HG02678 (cell line): ENCODE measurements at regions not wholly inside any gene's neighbourhood (a gene's known extent, or its start where the extent isn't known, plus 50 kb on each side); places are given as distances from the start of the nearest gene placed in this dataset.

ENCODE experiments used
- ATAC-seq: cut with Tn5 transposase; IDR thresholded peaks from one replicate; pipeline ENCODE4 v1.9.1; 2021; ENCODE audit warnings: mild to moderate bottlenecking, moderate library complexity; ENCODE audit not compliant: unreplicated experiment

DNA sequence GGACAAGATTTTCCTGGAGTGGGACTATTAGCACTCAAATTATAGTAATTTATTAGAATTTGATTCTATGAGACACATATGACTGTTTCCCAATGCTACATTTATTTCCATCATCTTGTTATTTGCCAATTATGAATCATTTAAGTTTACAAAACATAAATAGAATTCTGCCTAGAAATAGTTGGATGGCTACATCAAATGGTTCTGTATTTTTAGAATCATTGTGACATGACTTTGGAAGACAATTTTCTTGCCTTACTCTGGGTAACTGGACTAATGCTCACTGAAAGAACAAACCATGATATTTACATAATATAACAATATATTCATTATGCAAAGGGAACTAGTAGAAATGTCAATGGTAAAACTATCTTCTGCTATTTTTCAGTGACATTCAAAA lies 173.5 kb downstream of the ZIC1 start:
- no peak for ATAC-seq

DNA sequence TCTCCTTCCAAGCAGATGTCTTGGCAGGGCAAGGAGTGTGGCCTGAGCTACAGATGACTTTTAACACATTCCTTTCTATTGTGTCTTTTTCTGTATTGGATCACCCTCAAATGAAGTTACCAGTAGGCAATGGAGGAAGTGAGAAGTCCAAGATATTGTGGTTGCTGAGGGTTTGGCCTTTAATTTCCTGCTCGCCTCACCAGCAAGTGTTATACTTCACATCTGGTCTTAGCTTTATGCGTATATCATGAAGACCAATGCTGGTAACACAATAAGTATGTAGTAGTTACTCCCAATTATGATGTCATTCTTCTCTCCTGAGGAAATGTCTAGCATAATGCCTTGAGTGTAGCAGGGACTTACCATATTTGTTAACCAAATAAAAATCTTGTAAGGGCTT lies 179.9 kb downstream of the ZIC1 start:
- no peak for ATAC-seq

DNA sequence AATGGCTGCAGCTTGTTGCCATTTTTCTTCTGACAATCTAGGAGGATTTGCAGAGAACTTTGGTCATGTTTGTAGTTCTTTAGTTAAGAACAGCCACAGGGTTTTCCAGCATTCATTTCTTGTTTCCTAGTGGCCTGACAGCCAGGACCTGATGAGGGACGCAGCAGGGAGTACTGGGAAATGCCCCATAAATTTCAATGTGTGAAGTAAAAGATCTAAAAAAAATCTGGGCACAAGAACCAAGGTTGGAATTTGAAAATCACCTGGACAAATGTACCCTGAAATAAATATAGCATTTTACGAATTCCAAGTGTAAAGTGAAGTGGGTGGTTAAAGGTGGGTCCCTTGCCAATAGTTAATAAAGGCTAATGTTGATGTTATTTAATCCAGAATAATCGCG lies 195.0 kb downstream of the ZIC1 start:
- no peak for ATAC-seq

DNA sequence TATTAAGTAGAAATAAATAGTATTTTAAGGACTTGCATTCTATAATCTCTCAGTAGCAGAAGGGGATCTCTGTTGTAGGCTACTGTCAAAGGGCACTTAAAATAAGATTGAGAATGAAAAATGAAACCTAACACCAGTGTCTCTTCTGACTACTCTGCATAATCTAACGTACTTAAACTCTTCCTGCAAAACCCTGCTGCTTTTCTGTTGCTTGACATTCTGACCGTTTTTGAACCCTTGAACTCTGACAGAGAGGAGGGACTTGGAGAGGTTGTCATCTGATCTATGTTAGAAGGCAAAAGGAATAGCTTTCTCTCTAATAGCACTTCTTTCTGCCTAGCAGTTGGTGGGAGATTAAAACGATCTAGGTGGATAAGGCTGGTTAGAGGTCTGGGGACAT lies 204.6 kb downstream of the ZIC1 start:
- ATAC-seq: no peak

DNA sequence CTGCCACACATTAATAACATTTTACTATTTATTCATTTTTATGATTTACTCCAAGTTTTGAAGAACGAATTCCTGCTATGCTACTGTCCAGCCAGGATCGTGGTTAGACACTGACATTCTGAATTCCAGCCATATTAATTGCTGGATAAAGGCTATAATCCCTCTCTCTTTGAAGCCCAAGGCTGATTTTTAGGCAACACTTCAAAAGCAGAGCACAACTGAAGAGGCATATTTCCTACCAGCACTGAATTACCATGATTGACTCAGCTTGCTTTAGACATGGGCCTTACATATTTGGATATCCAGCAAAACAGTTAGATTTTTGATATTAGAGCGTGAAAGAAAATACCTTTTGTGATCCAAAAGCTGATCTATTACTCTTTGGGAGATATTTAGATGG lies 205.0 kb downstream of the ZIC1 start:
- ATAC-seq: no peak

DNA sequence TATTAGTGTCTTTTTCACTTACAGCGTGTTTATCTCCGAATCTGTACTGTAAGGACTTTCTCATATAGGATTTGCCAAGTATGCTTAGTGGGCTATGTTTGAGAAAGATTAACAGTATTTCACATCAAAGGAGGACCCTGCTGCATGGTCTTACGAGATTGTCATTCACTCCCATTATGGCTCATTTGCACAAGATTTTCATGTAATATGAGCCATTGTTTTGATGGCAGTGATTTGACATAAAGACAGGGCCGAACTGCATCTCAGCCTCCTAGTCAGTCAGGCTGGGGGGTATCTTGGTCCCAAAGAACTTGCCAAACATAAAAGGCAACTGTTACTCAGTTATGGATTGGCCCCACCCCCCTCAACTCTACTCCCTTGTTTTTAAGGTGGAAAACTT lies 205.9 kb downstream of the ZIC1 start:
- no peak for ATAC-seq

DNA sequence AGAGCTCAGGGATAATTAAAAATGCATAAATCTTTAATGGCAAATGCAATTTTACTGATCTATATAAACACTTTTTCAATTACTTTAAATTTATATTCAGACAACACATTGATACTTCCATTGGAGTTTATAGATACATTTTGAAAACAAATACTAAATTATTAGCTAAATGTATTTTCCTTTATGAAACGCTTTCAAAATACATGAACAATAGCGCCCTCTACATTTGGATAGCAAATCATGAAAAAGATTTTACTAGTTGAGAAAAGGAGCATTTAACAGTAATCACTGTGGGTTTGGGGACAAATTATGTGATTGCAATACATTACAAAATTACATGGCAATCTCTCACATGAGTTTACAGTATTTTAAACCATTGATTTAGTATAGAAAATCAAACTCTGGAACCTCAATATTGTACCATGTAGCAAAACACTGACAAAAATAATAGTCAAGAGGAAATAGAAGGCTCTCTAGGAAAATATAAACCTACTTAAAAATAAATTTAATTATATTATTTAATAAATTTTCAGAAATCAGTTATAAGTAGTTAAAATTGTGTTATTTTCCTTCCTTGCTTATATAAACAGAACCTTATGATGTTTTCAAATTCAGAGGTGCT lies 207.9 kb downstream of the ZIC1 start:
- ATAC-seq: no peak

DNA sequence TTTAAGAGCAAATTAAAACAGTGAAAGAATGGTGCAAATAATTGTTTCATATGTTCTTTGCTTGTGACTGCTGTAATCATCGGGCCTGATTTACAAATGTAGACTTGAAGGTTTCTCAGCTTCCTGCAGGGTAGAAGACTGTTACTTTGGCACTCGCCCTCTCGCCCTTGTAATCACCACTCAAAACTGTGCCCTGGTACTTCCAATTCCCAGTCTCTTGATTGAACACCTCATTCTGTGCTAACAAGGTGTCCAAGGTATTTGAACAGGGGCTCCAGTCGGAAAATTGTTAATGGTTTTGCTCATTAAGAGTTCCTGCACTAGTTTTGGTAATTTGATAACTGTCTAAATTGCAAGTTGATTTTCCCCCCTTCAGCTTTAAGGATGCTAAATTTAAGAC lies 209.5 kb downstream of the ZIC1 start:
- ATAC-seq: no peak

DNA sequence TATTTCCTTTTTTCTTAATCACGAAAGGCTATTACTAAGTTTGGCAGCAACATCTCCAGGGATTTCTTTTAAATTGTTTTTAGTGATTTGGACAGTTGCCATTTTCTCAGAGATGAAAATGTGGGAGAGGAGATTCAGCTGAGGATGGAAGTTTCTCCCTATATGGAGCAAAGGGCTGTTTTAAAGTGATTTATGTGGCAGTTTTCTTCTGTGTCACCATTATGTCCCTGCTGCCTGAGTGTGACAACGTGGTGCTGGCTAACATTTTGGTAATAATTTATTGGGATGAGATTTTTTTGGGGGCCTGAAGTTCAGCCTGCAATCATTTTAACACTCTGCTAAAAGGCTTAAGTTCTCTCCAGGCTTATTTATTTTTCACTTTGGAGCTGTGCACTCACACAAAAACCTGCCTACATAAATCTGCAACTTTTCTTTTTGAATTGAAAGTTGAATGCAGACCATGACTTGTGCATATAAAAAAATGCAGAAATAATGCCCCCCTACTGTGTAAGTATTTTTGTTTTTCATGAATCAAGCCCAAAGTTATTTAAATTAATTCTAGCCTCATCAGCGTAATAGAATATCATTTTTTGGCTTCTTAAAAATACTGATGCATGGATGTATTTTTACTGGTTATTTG lies 210.9 kb downstream of the ZIC1 start:
- ATAC-seq: no peak

DNA sequence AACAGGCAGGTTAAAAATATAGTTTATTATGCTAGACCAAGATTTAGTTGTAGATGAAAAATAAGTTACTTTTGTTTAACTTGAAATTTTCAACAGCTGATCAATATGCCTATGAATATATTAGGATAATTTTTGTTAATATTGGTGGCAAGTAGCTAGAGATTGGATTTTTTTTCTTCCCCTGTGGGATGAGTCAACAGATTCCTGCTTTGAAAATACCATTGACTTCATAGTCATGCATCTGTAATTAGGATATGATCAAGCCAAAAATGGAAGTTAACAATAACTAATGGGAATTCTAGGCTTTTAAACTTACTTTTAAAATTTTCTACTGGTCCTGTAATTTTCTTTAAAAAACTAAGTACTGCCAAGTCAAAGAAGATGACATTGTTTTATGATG lies 211.7 kb downstream of the ZIC1 start:
- ATAC-seq: no peak

DNA sequence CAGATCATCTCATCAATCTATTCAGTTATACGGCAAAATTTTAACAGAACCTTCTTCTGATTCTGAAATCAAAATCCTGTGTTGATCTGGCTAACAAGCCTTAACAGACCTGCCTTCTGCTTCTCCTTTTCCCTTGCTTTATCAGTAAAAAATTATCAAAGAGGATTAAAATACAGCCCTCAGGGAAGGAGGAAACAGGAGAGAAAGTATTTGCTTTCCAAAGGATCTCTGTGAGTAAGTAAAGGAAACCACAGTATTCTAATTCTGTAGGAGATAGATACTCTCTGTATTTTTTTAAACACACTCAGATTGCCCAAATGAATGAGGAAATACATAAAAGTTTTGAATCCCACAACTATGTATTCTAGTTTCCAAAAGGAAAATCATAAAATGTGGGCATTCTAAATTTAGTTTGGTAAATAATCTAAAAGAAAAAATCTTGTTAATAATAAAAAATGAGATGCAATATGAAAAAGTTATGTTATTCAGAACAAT lies 221.8 kb downstream of the ZIC1 start:
- no peak for ATAC-seq

DNA sequence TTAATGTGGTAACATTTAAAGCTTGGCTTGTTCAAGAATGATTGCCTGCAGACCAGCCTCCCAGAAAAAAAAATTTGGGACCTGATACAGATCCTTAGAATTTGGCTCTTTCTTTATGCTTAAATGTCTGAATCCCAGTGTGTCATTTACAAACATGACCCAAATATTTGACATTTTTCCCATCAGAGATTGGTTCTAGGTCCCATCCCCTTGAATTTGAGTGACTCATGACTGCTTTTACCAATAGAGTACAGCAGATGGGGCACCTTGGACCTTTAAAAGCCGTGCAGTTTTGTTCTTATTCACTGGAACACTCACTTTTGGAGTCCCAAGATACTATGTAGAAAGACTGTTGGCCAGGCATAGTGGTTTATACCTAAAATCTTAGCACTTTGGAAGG lies 231.6 kb downstream of the ZIC1 start:
- ATAC-seq: no peak

DNA sequence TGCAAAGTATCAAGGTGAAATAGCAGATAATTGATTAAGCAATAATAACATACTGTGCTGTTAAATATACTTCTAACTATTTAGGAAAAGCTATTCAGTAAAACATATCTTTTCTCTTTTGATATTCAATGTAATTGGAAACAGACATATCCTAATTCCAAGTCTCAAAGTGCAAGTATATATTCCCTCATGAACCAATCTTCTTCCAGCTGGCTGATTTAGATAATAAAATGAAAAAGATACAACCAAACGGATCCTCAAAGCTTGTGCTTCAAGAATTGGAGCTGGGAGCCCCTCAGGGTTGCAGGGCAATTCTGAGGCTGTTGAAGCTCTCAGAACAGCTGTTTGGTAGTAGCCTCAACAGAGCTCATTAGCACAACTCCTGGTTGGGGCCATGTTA lies 236.6 kb downstream of the ZIC1 start:
- ATAC-seq: no peak

DNA sequence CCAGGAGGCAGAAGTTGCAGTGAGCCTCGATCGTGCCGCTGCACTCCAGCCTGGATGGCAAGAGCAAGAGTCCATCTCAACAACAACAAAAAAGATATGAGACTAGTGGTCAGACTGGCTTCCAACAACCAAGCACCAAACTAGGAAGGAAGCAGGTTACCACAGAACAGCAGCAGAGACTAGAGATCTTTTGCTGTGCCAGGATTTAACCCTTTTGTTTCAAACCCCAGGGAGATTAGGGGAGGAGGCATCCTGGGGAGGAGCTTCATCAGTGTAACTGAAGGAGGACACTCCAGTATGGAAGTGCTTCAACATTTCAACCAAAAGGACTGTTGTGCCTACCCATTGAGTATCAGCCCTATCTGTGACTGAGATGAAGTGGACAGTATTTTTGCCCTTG lies 240.3 kb downstream of the ZIC1 start:
- ATAC-seq: no peak

DNA sequence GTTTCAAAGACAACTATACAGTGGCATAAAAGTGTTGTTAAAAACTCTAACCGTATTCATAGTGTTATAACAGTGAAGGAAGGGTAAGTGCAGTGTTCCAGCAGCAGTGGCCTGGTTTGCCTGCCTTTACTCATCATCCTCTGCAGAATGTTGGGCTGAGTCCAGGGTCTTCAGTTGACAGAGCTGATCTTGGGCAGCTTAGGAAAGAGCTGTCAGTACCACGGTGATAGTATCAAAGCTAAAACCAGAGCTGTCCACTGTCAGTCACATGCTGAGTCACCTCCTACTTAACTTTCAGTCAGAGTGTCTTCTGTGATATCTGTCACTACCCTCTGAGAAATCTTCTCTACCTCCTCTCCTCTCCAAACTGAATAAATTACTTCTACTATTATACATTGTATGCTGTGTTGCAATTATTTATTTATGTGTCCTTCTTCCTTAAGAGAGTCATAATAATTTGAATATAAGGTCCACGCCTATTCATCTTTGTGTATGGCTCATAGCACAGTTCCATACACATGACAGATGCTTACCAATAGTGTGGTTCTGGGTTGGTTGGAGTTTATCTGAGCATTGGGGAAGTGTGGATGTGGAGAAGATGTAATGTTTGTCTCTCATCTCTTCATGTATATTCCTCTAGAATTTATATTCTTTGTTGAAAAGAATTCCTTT lies 242.1 kb downstream of the ZIC1 start:
- ATAC-seq: no peak

DNA sequence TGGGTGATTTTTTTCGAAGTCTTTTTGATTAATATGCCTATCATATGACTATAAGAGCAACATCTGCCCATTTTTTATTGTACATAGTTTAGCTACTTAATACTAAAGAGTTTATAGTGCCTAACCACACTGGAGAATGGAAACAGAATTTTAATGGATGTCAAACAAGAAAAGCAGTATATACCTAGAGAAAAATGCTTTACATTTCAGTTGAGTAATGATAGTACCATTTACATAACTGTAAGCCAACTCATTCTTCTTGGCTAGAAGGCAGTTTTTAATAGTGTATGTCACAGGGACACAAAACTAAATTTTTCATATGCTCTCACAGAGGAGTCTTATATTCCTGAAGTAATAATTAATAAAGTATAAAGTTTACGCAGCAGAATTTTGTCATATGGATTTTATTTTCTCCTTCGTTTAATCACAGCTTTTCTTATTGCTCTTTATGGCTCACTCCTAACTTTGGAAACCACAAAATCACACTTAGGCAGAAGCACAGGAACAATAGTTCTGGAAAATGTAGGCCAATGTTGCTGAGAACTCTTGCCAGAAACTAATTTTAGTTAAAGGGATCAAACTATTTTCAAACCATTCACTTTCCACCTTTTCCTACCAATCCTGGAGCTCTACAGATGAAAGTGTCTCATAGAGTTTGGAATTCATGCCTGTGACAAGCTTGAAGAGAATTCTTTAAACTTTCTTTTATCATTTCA lies 243.6 kb downstream of the ZIC1 start:
- ATAC-seq: no peak

DNA sequence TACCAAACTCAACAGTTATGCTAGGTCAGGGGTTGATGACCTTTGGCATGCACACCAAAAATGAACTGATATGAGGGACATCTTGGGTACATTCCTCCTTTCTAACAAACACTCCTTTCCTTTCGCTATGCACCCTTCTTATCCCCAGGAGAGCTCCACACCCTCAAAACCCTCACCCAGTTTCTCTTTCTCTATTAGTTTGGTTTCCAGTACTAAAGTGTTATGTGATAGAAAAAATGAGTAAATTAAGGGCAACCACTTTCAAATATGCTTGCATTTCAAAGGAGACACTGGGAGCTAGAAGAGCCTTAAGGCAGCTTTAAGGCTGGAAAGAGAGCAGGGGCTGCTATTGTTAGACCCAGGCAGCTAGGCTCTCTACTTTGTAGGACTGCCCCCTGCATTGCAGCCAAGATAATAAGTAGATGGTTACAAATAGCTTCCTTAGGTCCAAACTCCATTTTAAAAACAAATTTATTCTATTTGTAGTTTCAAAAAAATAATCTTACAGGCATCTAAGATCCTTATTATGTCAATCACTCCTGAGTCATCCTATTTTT lies 244.3 kb downstream of the ZIC1 start:
- no peak for ATAC-seq

DNA sequence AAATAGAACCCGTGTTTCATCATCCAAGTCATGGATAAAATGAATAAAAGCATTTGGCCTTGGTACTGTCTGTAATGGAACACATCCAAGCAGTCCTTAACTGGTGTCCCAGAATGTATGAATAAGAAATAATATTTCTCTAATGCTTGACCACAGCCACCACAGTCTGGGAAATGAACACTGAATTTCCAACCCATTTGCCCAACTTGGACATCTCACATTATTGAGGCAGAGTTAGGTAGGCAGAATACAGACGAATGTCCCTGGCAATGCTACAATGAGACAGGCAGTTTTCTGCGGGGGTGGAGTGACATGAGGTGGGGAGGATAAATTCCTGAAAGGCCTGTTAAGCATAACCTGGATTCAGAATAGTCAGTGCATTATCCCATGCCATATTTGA lies 245.7 kb downstream of the ZIC1 start:
- no peak for ATAC-seq

DNA sequence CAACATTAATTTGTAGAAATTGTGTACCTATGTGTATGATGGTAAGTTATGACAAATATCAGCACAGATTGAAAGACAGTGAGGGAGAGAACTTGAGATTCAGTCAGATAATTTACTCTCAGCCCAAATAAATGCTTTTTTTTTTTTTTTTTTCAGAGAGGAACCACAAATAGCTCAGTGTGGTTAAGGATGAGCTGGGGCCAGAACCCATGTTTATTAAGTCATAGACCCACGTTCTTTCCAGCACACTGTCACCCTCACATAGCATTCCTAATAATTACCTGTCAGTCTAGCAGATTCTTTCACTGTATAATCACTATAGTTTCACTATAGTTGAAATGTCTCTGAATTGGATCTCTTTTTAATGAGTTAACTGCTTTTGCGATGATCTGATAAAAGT lies 246.1 kb downstream of the ZIC1 start:
- no peak for ATAC-seq

DNA sequence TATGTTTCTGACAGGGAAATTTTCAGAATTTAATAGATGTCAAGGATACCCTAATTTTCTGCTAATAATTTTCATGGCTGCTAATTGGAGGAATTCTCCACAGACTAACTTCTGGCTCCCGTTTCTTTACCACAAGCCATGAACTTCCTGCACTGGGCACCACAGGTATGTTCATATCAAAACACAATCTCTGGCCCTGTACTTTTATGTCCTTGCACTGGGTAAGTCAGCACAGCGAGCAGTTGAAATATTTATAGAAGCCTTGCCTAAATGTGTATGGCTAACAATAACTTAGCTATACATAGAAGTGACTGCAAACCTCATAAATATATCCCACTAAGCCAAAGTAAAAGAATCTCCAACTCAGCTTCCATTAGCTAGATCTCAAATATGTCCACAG lies 246.9 kb downstream of the ZIC1 start:
- ATAC-seq: no peak

DNA sequence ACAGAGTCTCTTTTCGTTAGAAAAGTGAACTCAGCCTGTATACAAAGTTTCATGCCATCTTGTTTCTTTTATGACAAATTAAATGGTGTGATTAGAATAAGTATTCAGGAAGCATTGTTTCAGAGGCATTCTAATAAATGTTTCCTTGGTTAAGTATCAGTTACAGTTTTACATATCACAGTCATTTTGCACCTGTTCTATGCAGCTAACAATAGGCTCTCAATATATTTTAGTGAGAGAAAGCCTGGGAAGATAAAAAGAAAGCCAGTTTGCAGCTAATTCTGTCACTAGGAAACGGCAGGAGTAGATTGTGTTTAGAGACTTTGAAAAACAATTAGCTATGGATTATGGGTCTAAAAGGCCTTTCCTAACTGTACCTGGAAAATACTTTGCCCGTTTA lies 252.8 kb downstream of the ZIC1 start:
- no peak for ATAC-seq

DNA sequence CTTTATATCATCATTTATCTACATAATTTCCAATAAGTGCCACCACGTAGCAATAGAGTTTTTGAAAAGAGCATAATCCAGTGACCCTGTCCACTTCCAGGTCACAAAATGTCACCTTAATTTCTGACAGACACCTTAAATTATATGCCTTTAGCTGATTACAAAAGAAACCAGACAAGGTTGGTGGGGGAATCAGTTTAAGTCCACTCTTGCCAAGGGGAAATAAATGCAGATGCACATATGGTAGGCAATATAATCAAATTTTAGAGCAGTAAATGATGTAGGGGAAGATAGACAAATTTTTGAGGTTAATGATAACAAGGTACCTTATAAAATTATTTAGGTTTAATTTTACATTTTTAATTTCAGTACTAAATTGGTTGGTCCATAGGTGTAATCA lies 253.5 kb downstream of the ZIC1 start:
- ATAC-seq: no peak
